Natural killer cell (primary cell): ENCODE measurements at regions not wholly inside any gene's neighbourhood (a gene's known extent, or its start where the extent isn't known, plus 50 kb on each side); places are given as distances from the start of the nearest gene placed in this dataset.

Source experiments
- ATAC-seq, 3 donors: fragments of 150-1000 bp in 2 of 3; fragments of 200-7000 bp in 1 of 3; cut with Tn5 transposase; 1 replicate in 1 of 3; 2 replicates in 2 of 3; pipeline ENCODE4 v1.10.0; 2021; ENCODE audit warnings: mild to moderate bottlenecking in 2 of 3, moderate library complexity in 2 of 3
- DNase-seq, 2 donors: peaks; one replicate each; pipeline versions ENCODE4 v3.0.0 to v3.0.0-alpha.2; 2013 to 2021; ENCODE audit warnings: mixed read lengths in 1 of 2
- H3K27ac ChIP-seq: one replicate; pipeline ENCODE4 v1.5.1; 2013; ENCODE audit warnings: mild to moderate bottlenecking, low read length
- H3K27me3 ChIP-seq: one replicate; pipeline ENCODE4 v1.6.1; 2013; ENCODE audit warnings: low read length; ENCODE audit not compliant: control insufficient read depth, insufficient read depth
- H3K36me3 ChIP-seq: one replicate; pipeline ENCODE4 v1.6.1; 2013; ENCODE audit warnings: low read length; ENCODE audit not compliant: control insufficient read depth, insufficient read depth
- H3K4me1 ChIP-seq: one replicate; pipeline ENCODE4 v1.6.1; 2013; ENCODE audit warnings: low read length; ENCODE audit not compliant: control insufficient read depth, insufficient read depth
- H3K4me3 ChIP-seq: one replicate; pipeline ENCODE4 v1.5.1; 2013; ENCODE audit warnings: low read length
- H3K9me3 ChIP-seq: one replicate; pipeline ENCODE4 v1.6.1; 2013; ENCODE audit warnings: low read length; ENCODE audit not compliant: control insufficient read depth, insufficient read depth
- H3K27ac Mint-ChIP-seq, 2 donors: one replicate each; pipeline ENCODE4 v1.8.0; 2022; ENCODE audit warnings: mild to moderate bottlenecking in 2 of 2, mixed read lengths in 2 of 2, moderate library complexity in 1 of 2
- H3K27me3 Mint-ChIP-seq, 2 donors: one replicate each; pipeline ENCODE4 v1.8.0; 2022; ENCODE audit warnings: low read depth in 2 of 2, mixed read lengths in 2 of 2
- H3K36me3 Mint-ChIP-seq: one replicate; pipeline ENCODE4 v1.8.0; 2022; ENCODE audit warnings: mixed read lengths
- H3K4me1 Mint-ChIP-seq, 2 donors: one replicate each; pipeline ENCODE4 v1.8.0; 2022; ENCODE audit warnings: mixed read lengths in 2 of 2
- H3K4me3 Mint-ChIP-seq: one replicate; pipeline ENCODE4 v1.8.0; 2022; ENCODE audit warnings: mild to moderate bottlenecking, moderate library complexity, mixed read lengths
- H3K9me3 Mint-ChIP-seq, 2 donors: one replicate each; pipeline ENCODE4 v1.8.0; 2022; ENCODE audit warnings: mixed read lengths in 2 of 2
- WGBS: methylation state at CpG from one replicate; pipeline ENCODE4 v1.1.7; 2013; ENCODE audit warnings: missing lambda C conversion rate; ENCODE audit not compliant: insufficient coverage; 5-methylcytosine and 5-hydroxymethylcytosine counted together
- intact Hi-C: fragments of 100-400 bp; cut with micrococcal nuclease; formaldehyde crosslinking; loops from one replicate; pipeline ENCODE4 v1.14.2; 2022
- TF ChIP-seq, protein P1 (sequence below): fragments of 200-600 bp; IDR thresholded peaks from one replicate; pipeline ENCODE4 v1.8.0; 2022; ENCODE audit warnings: antibody characterized with exemption

DNA sequence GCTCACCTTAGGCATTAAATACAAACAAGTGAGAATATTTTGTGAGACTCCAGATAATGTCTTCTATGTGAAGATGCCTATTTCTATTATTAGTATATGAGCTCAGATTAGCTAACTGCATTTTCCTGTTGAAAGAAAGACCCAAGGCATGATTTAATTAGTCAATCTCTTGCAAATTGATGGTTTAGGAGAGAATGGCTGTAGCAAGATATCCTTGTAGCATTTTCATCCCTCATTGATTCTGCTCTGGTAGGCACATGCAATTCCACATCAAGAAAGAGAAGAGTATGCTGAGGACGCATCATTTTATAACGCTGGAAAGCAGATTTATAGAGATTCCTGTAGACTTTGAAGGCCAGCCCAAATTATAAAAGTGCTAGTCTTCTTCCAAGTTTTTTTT, 332.0 kb downstream of the SOX11 start:
- intact Hi-C loops = no loop called here
- no peak for DNase-seq
- H3K36me3 Mint-ChIP-seq = no peaks in the 10 kb centered on the region
- WGBS = 100% methylated on average over 2 of the region's 2 CpGs
- no peak overlapping the region for H3K4me3 Mint-ChIP-seq
- no peak overlapping the region for H3K27ac Mint-ChIP-seq
- Histone ChIP-seq H3K4me1 (no peaks in the 10 kb centered on the region), H3K36me3 (no peaks in the 10 kb centered on the region), H3K27me3 (no peaks in the 10 kb centered on the region), H3K9me3 (no peaks in the 10 kb centered on the region), H3K4me3 (no peak overlapping the region), H3K27ac (no peak overlapping the region)
- peaks cover 11 to 20% of the 10 kb centered on the region in 2 donors for H3K9me3 Mint-ChIP-seq
- H3K27me3 Mint-ChIP-seq = no peaks in the 10 kb centered on the region
- ATAC-seq = no peak
- TF ChIP-seq, protein P1, sequence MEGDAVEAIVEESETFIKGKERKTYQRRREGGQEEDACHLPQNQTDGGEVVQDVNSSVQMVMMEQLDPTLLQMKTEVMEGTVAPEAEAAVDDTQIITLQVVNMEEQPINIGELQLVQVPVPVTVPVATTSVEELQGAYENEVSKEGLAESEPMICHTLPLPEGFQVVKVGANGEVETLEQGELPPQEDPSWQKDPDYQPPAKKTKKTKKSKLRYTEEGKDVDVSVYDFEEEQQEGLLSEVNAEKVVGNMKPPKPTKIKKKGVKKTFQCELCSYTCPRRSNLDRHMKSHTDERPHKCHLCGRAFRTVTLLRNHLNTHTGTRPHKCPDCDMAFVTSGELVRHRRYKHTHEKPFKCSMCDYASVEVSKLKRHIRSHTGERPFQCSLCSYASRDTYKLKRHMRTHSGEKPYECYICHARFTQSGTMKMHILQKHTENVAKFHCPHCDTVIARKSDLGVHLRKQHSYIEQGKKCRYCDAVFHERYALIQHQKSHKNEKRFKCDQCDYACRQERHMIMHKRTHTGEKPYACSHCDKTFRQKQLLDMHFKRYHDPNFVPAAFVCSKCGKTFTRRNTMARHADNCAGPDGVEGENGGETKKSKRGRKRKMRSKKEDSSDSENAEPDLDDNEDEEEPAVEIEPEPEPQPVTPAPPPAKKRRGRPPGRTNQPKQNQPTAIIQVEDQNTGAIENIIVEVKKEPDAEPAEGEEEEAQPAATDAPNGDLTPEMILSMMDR = no peak
- no peaks in the 10 kb centered on the region for H3K4me1 Mint-ChIP-seq

GRCh38 chr2:6024784-6025183, 332.6 kb downstream of the SOX11 start:
- Mint-ChIP-seq H3K9me3 (peaks cover 11 to 20% of the 10 kb centered on the region in 2 donors), H3K27ac (no peak overlapping the region), H3K4me1 (no peaks in the 10 kb centered on the region), H3K36me3 (no peaks in the 10 kb centered on the region), H3K27me3 (no peaks in the 10 kb centered on the region), H3K4me3 (no peak overlapping the region)
- Histone ChIP-seq H3K27ac (no peak overlapping the region), H3K9me3 (no peaks in the 10 kb centered on the region), H3K4me1 (no peaks in the 10 kb centered on the region), H3K4me3 (no peak overlapping the region), H3K27me3 (no peaks in the 10 kb centered on the region), H3K36me3 (no peaks in the 10 kb centered on the region)
- TF ChIP-seq, protein P1 = no peak
- DNase-seq = no peak
- intact Hi-C loops = no loop called here
- no peak for ATAC-seq
- WGBS = 88% methylated on average over 1 of the region's 1 CpG

GRCh38 chr2:6025391-6025790, 333.2 kb downstream of the SOX11 start:
- intact Hi-C loops = no loop called here

GRCh38 chr2:6027066-6027465, 334.9 kb downstream of the SOX11 start:
- Histone ChIP-seq H3K9me3 (no peaks in the 10 kb centered on the region), H3K27me3 (no peaks in the 10 kb centered on the region), H3K36me3 (no peaks in the 10 kb centered on the region), H3K27ac (no peak overlapping the region), H3K4me1 (no peaks in the 10 kb centered on the region), H3K4me3 (no peak overlapping the region)
- no peak for ATAC-seq
- intact Hi-C loops = no loop called here
- Mint-ChIP-seq H3K4me1 (no peaks in the 10 kb centered on the region), H3K9me3 (peaks cover 11 to 14% of the 10 kb centered on the region in 2 donors), H3K27ac (no peak overlapping the region), H3K4me3 (no peak overlapping the region), H3K27me3 (no peaks in the 10 kb centered on the region), H3K36me3 (no peaks in the 10 kb centered on the region)
- TF ChIP-seq, protein P1 = no peak
- no peak for DNase-seq

More at GRCh38 chr2:6025391-6025790, 333.2 kb downstream of the SOX11 start:
- H3K27me3 Mint-ChIP-seq = no peaks in the 10 kb centered on the region
- peaks cover 11 to 20% of the 10 kb centered on the region in 2 donors for H3K9me3 Mint-ChIP-seq
- H3K4me3 ChIP-seq = no peak overlapping the region
- H3K36me3 Mint-ChIP-seq = no peaks in the 10 kb centered on the region
- H3K4me3 Mint-ChIP-seq = no peak overlapping the region
- no peak for ATAC-seq
- no peaks in the 10 kb centered on the region for H3K27me3 ChIP-seq
- no peaks in the 10 kb centered on the region for H3K4me1 Mint-ChIP-seq
- WGBS = 85% methylated on average over 6 of the region's 6 CpGs
- DNase-seq = no peak
- H3K27ac ChIP-seq = no peak overlapping the region
- TF ChIP-seq, protein P1 = no peak
- H3K36me3 ChIP-seq = no peaks in the 10 kb centered on the region
- H3K27ac Mint-ChIP-seq = no peak overlapping the region
- no peaks in the 10 kb centered on the region for H3K9me3 ChIP-seq
- H3K4me1 ChIP-seq = no peaks in the 10 kb centered on the region
